Epidermal melanocyte (primary cell): ENCODE measurements at regions not wholly inside any gene's neighbourhood (a gene's known extent, or its start where the extent isn't known, plus 50 kb on each side); places are given as distances from the start of the nearest gene placed in this dataset.

Experiments used
- DNase-seq: peaks from one replicate; pipeline ENCODE4 v3.0.0; 2011; ENCODE audit warnings: low spot score; ENCODE audit not compliant: insufficient read length

DNA sequence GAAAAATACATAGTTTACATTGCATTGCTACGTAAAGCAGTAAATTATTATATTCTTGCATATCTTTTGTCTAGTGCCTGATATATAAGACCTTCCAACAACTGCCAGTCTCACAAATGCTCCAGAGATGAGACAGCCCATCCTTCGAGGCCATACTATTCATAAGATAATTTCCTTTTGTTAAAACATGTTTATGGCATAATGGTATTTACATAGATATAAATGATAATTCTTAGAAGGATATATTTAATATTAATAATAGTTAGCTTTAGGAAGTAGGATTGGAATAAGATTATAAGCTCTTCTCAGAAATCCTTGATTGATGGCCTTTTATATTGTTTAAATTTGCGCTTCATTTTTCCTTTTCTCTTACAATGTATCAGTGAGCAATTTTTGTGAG, 1410.1 kb upstream of the MIR17HG start:
- no peak for DNase-seq

DNA sequence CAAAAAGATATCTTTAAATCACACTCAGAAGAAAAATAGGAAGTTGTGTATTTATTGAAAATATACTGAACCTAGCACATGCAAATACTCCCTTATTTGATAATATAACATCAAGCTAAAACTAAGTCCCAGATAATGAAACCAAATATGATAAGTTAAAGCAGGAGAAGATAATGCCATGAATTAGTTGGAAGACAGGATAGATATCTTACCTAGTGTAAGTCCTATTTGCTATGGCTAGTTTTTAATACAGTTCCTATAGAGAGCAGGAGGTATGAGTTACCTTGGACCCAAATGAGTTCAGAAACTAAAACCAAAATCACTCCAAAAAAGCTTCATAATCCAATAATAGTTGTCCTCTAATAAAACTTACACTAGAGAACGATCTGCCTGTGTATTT, 1407.1 kb upstream of the MIR17HG start:
- no peak for DNase-seq

DNA sequence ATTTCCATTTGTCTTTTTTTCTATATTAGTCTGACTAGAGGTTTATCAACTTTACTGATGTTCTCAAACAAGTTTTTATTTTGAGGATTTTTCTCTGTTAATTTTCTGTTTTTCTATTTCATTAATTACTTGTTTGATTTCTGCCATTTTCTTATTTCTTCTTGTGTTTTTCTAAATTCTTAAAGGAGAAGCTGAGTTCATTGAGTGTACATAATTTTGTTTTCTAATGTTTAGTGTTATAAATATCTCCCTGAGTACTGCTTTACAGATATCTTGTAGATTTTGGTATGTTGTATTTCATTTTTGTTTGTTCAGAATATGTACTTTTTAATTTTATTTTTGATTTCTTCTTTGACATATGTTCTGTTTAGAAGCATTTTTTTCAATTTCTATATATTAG, 1404.3 kb upstream of the MIR17HG start:
- DNase-seq = no peak

DNA sequence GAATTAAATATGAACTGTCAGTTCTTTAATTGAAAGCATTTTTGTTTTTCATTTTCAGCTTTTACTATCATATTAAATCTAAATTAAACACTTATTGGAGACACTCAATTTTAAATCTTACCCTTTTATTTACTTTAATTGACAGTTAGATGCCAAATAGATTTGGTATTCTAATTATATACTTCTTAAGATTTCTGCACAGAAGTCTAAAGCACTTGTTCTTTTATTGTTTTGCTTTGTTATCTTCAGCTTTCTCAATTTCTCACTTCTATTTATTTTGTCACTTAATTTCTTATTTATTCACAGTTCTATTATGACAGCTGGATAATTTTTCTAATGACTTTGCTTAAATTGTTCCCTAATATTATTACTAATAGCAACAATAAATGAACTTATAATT, 1397.3 kb upstream of the MIR17HG start:
- no peak for DNase-seq

DNA sequence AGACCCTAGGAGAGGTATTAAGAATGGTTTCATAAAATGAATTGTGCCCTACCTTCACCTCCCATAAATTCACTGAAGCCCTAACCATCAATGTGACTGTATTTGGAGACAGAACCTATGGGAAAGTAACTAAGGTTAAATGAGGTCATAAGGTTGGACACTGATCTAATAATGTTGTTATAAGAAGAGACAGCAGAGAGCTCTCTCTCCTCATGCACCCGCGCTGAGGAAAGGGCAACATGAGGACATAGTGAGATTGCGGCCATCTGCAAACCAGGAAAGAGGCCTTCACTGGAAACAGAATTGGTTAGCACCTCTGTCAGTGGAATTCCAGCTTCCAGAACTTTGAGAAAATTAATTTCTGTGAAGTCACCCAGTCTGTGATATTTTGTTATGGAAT, 1396.1 kb upstream of the MIR17HG start:
- no peak for DNase-seq

DNA sequence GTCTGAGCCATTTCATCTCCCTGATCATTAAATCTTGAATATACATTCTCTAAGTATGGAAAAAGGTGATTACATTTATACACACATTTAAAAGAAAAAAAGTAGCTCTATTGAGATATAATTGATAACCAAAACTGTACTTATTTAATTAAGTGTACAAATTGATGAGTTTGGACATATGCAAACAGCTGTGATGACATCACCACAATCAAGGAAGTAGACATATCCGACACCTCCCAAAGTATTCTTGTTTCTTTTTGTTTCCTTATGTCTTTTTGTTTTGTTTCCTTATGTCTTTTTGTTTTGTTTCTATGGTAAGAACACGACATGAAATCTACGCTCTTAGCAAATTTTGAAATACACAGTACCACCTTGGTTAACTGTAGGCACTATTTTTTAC, 1393.9 kb upstream of the MIR17HG start:
- no peak for DNase-seq

DNA sequence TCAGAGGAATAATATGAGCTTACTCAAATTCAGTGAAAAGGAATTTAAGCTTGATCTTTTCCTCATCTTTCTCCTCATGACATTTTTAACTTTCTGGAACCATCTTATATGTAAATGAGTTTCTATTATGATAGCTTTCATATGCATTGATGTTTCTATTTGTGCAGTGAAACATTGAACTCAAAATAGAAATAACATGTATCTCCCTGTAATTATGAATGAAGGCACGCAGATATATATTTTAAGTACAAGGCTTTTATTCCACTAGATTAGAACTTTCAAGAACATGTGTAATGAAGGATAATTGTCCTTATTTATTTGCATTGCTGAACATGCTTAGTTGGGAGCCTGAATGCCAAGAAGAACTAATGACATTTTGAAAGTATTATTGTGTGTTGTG, 1391.7 kb upstream of the MIR17HG start:
- no peak for DNase-seq

DNA sequence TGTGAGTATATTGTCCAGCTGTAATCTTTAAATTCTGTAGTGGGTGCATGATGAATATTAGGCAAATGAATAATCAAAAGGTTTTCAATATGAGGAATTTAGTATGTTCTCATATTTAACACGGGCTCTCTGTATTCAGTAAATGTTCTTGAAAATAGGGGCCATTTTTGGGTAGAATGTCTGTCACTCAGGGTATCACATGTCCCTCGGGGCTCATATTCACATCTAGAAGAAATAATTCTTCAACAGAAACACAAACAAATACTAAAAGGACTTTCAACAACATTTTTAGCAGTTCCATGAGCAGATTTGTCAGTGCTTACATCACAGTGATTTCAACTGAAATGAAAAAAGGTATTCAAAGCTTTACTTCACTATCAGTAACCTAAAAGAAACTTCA, 1388.4 kb upstream of the MIR17HG start:
- no peak for DNase-seq

DNA sequence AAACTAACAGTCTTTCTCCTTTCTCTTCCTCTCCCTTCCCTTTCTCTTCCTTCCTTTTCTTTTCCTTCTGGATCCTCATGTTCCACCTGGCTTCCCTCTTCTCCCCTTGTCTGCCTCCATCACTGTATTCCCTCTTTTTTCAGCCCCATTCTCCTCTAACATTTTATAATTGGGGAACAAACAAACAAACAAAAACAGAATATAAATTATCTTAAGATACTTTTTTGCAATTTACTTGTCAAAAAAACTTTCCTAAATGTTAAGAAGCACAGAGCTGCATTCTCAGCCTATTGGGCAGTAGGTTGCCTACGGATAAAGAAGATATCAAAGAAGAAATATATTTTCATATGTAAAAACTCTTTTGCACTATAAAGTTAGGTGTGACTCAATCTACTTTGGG, 1382.2 kb upstream of the MIR17HG start:
- no peak for DNase-seq

DNA sequence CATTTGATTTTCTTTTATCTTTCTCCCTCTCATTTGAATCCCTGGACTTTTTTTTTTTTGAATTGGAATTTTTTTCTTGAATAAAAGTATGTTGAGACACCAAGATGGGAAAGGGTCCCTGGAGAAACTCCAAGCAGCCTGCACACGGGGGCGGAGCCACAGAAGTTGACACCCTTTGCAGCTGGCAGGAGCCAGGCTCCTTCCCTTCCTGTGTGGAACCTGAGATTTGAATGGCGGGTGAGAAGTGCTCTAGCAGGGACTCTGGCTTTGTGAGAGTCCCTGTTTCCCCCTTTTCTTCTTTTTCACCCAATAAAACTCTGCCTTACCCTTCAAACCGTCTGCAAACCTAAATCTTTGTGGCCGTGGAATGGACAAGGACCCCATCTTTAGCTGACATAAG, 1381.0 kb upstream of the MIR17HG start:
- DNase-seq = no peak

DNA sequence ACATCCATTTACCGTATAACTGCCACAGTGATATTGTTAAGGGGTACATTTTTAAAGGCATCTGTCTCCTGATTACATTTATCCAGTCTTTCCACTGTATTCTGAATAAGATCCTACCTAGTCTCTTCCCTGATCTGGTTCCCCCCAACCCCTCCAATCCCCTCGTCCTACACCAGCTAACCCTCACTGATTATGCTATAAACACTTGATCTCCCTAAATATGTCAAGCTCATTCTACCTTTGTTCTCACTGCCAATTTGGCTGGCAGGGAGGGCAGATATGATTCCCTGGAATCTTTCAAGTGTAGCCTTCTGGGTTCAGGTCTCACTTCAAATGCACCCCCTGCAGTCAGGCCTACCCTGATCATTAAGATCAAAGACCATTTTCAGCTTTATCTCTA, 1379.8 kb upstream of the MIR17HG start:
- no peak for DNase-seq

DNA sequence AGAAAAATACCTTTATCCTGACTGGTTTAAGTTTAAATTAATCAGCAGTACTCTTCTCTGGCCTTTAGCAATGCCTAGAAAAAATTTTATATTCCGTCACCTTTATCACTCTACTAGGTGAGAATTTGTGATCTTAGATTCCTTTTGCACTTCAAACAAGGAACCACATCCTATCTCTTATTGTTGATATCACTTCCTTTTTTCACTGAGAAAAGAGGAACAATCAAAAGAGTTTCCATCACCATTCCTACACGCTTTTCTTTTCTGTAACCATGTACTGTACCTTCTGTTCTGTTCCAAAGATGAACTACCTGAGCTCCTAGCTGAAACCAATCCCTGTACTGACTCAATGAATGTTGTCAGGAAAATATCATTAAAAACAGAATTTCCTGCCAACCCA, 1379.0 kb upstream of the MIR17HG start:
- DNase-seq = no peak

DNA sequence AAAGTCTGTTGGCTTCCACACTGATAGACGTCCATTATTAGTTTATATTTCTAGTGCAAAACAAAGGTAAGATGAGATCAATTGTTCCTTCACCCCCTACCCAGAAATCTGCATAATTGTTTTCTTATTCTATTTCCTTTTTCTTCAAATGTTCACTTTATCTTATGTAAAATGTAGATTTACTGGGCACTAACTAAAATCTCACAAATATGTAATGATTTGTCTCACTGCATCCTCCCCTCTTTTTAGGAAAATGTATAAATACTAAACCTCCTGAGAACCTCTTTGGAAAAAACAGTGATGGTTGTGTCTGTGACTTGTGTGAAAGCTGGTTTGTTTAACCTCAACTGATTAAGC, 1377.2 kb upstream of the MIR17HG start:
- DNase-seq = no peak

DNA sequence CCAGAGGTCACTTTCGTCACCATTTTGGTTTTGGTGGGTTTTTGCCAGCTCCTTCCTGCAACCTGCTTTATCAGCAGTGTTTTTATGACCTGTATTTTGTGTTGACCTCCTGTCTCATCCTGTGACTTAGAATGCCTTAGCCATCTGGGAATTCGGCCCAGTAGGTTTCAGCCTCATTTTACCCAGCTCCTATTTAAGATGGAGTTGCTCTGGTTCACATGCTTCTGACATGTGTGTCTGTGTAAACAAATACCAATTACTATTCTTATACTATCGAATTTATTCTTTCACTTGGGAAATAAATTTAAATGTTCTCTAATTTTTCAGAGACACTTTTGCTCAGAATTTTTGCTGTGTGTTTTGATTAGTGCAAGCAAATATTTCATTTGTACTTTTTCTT, 1370.3 kb upstream of the MIR17HG start:
- DNase-seq = no peak

DNA sequence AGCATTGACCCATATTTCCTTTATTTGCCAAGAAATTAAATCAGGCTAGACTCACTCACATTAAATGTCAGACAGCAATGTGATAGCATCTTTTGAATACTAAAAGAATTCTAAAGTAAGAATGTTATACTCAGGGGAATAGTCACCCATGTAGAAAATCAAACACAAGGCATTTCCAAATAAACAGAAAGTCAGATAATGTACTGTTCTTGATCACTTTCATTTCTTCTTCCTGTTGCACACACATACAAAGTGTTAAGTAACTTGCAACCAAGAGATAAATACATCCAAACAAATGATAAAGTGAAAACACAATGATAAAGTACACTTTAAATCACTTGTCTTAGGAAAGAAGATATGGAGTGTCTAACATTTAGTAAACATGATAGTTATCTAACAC, 1366.6 kb upstream of the MIR17HG start:
- DNase-seq = no peak

DNA sequence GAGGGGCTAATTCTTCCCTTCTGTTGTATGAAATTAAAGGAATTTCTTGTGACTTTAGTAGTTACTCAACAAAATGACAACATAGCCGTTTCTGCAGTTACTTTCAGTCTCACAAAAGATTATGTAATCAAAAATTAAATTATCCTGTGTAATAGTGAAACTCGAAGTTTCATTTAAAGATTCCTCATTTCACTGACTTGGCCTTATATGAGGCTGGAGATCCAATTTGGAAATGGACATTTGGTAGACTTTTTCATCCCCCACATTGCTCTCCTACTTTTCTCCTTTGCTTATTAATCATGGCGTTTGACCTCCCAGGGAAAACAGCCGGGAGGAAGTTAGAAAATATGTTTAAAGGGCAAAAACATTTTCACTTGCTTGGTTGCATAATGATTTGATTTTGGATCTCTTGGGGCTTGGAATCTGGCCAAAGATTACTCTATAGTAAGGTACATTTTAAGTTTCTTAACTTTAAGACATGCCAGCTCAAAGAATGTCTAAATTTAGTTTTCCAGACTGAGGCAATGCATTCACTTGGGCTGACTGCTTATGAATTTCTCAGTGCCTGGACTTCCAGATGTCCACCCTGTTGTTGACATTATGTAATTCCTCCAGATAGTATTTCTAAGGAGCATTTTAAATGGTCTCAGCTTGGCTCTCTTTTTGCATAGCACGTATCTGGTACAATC, 1364.9 kb upstream of the MIR17HG start:
- DNase-seq = no peak

DNA sequence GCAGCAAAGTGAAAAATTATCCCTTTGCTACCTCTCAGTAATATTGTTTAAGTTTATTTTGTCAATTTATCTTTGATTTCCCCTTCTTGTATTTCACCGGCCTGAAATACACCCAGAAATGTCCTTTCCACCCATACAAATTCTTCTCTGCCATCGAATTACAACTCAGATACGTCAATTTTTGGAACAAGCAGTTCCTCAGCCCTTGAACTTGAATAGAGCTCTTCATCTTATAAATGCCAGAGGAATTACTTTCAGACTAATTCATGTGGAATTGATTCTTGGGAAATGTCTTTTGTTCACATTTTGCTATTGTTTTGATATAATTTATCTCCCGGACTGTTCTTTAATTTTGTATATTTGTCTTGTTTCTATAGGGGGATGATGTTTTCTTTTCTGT, 1359.3 kb upstream of the MIR17HG start:
- no peak for DNase-seq

DNA sequence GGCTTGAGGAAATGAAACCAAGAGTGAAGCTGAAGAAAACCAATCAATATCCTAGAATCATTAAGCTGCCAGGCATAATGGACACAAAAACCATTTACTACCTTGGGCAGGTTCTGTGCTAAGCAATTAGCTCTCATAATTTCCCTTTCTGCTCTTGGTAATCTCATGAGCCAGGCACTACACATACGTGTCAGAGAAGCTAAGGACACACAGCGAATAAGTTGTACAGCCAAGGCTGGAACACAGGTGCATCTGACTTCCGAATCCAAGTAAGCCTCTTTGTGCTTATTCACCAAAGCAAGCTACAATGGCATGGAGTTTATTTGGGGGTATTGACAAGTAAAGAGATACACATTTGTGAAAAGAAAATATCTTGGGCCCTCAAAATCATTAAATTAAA, 1343.9 kb upstream of the MIR17HG start:
- DNase-seq = no peak

DNA sequence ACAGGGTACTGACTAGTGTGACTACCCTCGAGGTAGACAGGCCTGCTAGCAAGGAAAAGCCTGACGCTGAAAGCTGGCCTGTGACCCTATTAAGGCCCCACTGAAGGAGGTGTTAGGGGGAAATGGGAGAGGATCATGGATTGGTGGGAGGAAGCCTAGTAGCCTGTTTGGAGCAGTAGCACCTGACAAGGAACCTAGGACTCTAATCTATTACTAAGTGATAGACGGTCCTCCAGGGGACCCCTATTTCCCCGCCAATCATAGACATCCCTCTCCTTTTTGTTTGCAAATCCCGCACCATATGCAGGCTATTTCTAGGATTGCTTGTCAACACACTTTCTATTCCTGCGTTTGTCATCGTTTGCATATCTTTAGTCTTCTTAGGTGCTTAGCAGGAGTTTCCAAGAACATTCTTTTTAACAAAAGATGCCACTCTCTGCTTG, 1338.8 kb upstream of the MIR17HG start:
- no peak for DNase-seq

DNA sequence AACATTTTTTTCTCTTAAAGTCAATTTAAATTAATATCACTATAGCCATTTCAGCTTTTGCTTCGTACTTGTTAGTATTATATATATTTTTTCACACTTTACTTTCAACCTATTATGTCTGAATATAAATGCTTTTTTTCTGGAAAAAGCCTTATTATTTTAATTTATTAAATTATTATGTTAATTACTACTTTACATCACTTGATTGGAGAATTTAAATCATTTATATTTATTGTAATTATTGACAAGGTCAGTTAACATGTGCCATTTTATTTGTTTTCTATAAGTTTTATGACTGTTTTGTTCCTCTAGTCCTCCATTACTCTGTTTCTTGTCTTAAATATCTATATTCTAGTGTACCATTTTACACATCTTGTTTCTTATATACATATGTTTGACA, 1333.4 kb upstream of the MIR17HG start:
- DNase-seq = no peak

DNA sequence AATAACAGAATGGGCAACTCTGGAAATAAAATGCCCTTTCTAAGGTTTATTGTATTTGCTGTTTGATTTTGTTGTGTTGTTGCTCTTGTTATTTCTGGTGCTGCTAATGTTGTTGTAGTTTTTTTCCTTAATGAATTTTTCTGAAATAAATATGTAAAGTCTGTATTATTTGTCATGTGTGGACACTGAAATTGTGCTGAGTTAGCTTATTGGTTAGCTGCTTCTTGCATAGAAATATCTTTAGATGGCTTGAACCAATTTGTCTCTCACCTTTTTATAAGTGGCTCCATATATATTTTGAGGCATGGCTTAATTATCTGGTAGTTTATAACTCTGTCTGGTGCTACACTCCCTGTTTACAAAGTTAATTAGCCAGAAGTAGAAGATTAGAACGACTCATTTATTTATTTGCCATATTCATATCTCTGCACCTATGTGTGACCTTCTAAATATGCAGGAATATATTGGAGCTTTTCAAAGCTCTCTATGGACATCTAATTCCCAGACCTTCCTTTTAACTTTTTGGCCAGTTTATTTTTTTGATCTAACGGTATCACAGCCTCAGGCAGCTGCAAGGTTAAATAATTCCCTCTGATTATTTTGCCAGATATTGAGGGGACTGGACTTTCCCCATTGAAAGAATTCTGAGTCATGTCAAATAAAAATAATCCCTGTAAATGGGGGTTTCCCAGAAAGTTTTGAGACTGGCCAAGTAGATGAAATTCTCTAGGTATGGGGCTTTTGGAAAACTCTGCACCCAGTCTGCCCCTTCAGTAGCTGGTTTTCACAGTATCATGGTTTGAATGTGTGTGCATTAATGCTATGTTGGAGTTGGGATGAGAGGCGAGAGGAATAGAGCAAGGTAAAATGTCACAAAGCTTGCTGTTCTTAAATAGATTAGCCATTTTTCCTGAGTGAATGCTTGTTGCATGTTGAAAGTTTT, 1331.7 kb upstream of the MIR17HG start:
- DNase-seq = no peak

DNA sequence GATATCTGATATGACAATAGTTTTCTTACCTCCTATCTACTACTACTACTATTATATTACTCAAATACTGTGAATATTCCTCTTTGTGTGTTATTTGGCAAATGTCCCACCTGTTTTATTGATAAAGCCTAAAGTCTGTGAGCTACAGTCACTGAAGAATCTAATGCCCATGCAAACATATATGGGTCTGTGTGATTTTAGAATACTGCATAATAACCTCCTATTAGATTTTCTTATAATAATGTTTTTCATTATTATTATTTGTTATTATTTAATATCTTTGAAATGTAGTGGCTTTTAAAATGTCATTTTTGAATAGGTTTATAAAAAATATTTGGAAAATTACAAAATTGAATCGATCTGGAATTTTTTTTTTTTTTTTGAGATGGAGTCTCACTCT, 1330.8 kb upstream of the MIR17HG start:
- no peak for DNase-seq

DNA sequence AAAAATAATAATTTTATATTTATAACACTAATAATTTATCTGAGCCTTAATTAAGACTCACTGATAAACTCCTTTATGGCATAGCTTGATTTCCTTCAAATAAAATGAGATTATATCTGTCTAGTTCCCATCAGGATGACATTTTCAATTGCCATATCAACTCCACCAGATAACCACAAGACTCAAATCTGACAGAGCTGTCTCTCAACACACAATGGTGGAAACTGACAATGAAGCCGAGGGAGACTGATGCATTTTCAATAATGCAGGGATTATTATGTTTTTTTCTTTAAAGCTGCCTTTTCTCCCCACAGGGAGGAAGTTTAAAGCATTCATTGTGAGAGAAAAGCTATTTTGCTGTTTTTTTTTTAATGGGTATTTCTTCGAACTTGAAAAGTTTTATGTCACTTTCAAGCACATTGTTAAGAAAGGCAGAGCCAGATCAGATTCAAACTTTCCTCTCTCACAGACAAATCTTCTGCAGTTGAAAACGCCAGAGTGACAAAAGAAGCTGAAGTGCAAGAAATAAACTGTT, 1326.9 kb upstream of the MIR17HG start:
- no peak for DNase-seq
